OCI-LY7 (cell line): ENCODE measurements at regions not wholly inside any gene's neighbourhood (a gene's known extent, or its start where the extent isn't known, plus 50 kb on each side); places are given as distances from the start of the nearest gene placed in this dataset.

ENCODE experiments used
- BruUV-seq: library from RNA; stranded (reverse); fragments of 400-500 nt; replicated peaks from 2 replicates; lab custom pipeline; 2021; lab: Mats Ljungman, UMichigan
- CTCF ChIA-PET: fragments of 300-600 bp; sonication (Branson Sonifier 250); formaldehyde crosslinking; loops from one replicate; lab custom pipeline; 2022; ENCODE audit warnings: antibody characterized with exemption; ENCODE audit not compliant: unreplicated experiment; lab: Charles Lee
- POLR2A ChIA-PET: fragments of 300-600 bp; sonication (Branson Sonifier 250); formaldehyde crosslinking; loops from one replicate; lab custom pipeline; 2022; ENCODE audit warnings: antibody characterized with exemption; lab: Charles Lee
- DNase-seq: peaks from one replicate; pipeline ENCODE4 v3.0.0-alpha.2; 2015; ENCODE audit warnings: low spot score
- H2AFZ ChIP-seq: fragments of 200-600 bp; sonication (generic), shearing (Covaris generic); 2 replicates; pipeline ENCODE4 v1.6.1; 2014; ENCODE audit warnings: mild to moderate bottlenecking, antibody characterized with exemption, low read length, moderate library complexity
- H3K27ac ChIP-seq: fragments of 200-600 bp; sonication (generic); 2 replicates; pipeline ENCODE4 v1.5.1; 2014; ENCODE audit warnings: mixed run types, low read depth, mild to moderate bottlenecking, moderate library complexity, low read length, inconsistent platforms; ENCODE audit not compliant: poor library complexity, severe bottlenecking
- H3K36me3 ChIP-seq: fragments of 200-600 bp; sonication (generic); 2 replicates; pipeline ENCODE4 v1.6.1; 2014; ENCODE audit warnings: mild to moderate bottlenecking, antibody characterized with exemption, low read length, moderate library complexity, mixed read lengths; ENCODE audit not compliant: insufficient read depth
- H3K4me1 ChIP-seq: fragments of 200-600 bp; sonication (generic); 2 replicates; pipeline ENCODE4 v1.5.1; 2014; ENCODE audit warnings: mild to moderate bottlenecking, low read length; ENCODE audit not compliant: insufficient read depth, poor library complexity, severe bottlenecking
- H3K4me2 ChIP-seq: fragments of 200-600 bp; sonication (generic); 2 replicates; pipeline ENCODE4 v1.6.1; 2014; ENCODE audit warnings: mild to moderate bottlenecking, low read length
- H3K4me3 ChIP-seq: fragments of 200-600 bp; sonication (generic); 2 replicates; pipeline ENCODE4 v1.5.1; 2014; ENCODE audit warnings: mild to moderate bottlenecking, low read depth, low read length; ENCODE audit not compliant: poor library complexity, severe bottlenecking
- H3K79me2 ChIP-seq: fragments of 200-600 bp; sonication (generic); 2 replicates; pipeline ENCODE4 v1.6.1; 2016; ENCODE audit warnings: low read depth, mild to moderate bottlenecking, low read length, moderate library complexity, mixed read lengths; ENCODE audit not compliant: insufficient read depth
- H3K9me2 ChIP-seq: fragments of 200-600 bp; sonication (generic); 2 replicates; pipeline ENCODE4 v1.6.1; 2016; ENCODE audit warnings: mild to moderate bottlenecking, low read length, mixed read lengths; ENCODE audit not compliant: insufficient read depth
- H3K9me3 ChIP-seq: fragments of 200-600 bp; sonication (generic); 2 replicates; pipeline ENCODE4 v1.6.1; 2014; ENCODE audit warnings: mild to moderate bottlenecking, mixed run types, low read length, mixed read lengths
- H4K20me1 ChIP-seq: fragments of 200-600 bp; sonication (generic); 2 replicates; pipeline ENCODE4 v1.6.1; 2014; ENCODE audit warnings: mild to moderate bottlenecking, antibody characterized with exemption, low read length, moderate library complexity, mixed read lengths; ENCODE audit not compliant: insufficient read depth
- CTCF ChIP-seq: fragments of 200-600 bp; sonication (generic); conservative IDR thresholded peaks from 2 replicates; pipeline ENCODE4 v1.5.1; 2014; ENCODE audit warnings: mild to moderate bottlenecking, antibody characterized with exemption, low read length, moderate library complexity, mixed read lengths
- EZH2phosphoT487 ChIP-seq: fragments of 200-600 bp; sonication (generic); IDR thresholded peaks from 2 replicates; pipeline ENCODE4 v1.6.1; 2018; ENCODE audit warnings: low read depth, borderline replicate concordance, mild to moderate bottlenecking, mixed run types, antibody characterized with exemption, low read length, moderate library complexity, mixed read lengths
- intact Hi-C: fragments of 100-400 bp; cut with micrococcal nuclease; formaldehyde crosslinking; loops from one replicate; pipeline ENCODE4 v1.10.0; 2022; ENCODE audit not compliant: unreplicated experiment

GRCh38 chr11:109511598-109511997 lies 89.6 kb downstream of the C11orf87 start:
- H3K4me3 ChIP-seq = no peak overlapping the region
- H2AFZ ChIP-seq = no peak overlapping the region
- ChIA-PET CTCF (no interaction called here), POLR2A (interaction anchor here (0.6 kb wide), 1 partner anchor 1135 kb away, joined by 4 read pairs; no protein-coding TSS in a partner anchor)
- no TSS peak for BruUV-seq
- no peaks in the 10 kb centered on the region for H3K36me3 ChIP-seq
- no peak for DNase-seq
- H4K20me1 ChIP-seq = no peaks in the 10 kb centered on the region
- no peaks in the 10 kb centered on the region for H3K79me2 ChIP-seq
- intact Hi-C loops = no loop called here
- H3K4me1 ChIP-seq = no peaks in the 10 kb centered on the region
- no peak overlapping the region for H3K4me2 ChIP-seq
- H3K9me3 ChIP-seq = no peaks in the 10 kb centered on the region
- TF ChIP-seq CTCF (no peak), EZH2phosphoT487 (no peak)
- no peak overlapping the region for H3K27ac ChIP-seq
- no peaks in the 10 kb centered on the region for H3K9me2 ChIP-seq

- Histone ChIP-seq H3K4me3 (no peak overlapping the region), H3K79me2 (no peaks in the 10 kb centered on the region), H3K4me1 (no peaks in the 10 kb centered on the region), H3K9me2 (no peaks in the 10 kb centered on the region), H3K27ac (no peak overlapping the region), H3K9me3 (no peaks in the 10 kb centered on the region), H3K36me3 (no peaks in the 10 kb centered on the region), H2AFZ (no peak overlapping the region), H4K20me1 (no peaks in the 10 kb centered on the region), H3K4me2 (no peak overlapping the region)
- no peak for DNase-seq
- CTCF ChIA-PET = no interaction called here
- intact Hi-C loops = no loop called here
- BruUV-seq = no TSS peak
- TF ChIP-seq CTCF = no peak
- TF ChIP-seq EZH2phosphoT487 = no peak
- POLR2A ChIA-PET = interaction anchor here (0.6 to 0.7 kb wide), 2 partner anchors 178 to 1134 kb away, joined by 3 to 4 read pairs; no protein-coding TSS in a partner anchor
Measured at GRCh38 chr11:109512249-109512648, 90.3 kb downstream of the C11orf87 start.

- no TSS peak for BruUV-seq
- no peaks in the 10 kb centered on the region for H4K20me1 ChIP-seq
- no peaks in the 10 kb centered on the region for H3K9me2 ChIP-seq
- H3K4me3 ChIP-seq = no peak overlapping the region
- ChIA-PET CTCF (no interaction called here), POLR2A (no interaction called here)
- H3K4me1 ChIP-seq = no peaks in the 10 kb centered on the region
- H3K4me2 ChIP-seq = no peak overlapping the region
- intact Hi-C loops = no loop called here
- no peak overlapping the region for H2AFZ ChIP-seq
- H3K9me3 ChIP-seq = no peaks in the 10 kb centered on the region
- no peak for DNase-seq
- H3K36me3 ChIP-seq = no peaks in the 10 kb centered on the region
- H3K79me2 ChIP-seq = no peaks in the 10 kb centered on the region
- H3K27ac ChIP-seq = no peak overlapping the region
- TF ChIP-seq EZH2phosphoT487 = no peak
- no peak for TF ChIP-seq CTCF
Measured at GRCh38 chr11:109512680-109513079, 90.7 kb downstream of the C11orf87 start.
